Fibroblast of villous mesenchyme (primary cell): ENCODE measurements at regions not wholly inside any gene's neighbourhood (a gene's known extent, or its start where the extent isn't known, plus 50 kb on each side); places are given as distances from the start of the nearest gene placed in this dataset.

Experiments
- DNase-seq: peaks from one replicate; pipeline ENCODE4 v3.0.0-alpha.2; 2010; ENCODE audit warnings: low read depth
- H3K4me3 ChIP-seq: 2 replicates; pipeline ENCODE4 v1.5.1; 2011; ENCODE audit warnings: low read depth, mild to moderate bottlenecking, low read length
- TF ChIP-seq, protein P1 (sequence below): IDR thresholded peaks from 2 replicates; pipeline ENCODE4 v1.5.1; 2012; ENCODE audit warnings: low read depth, mild to moderate bottlenecking, low read length; ENCODE audit not compliant: insufficient read depth

DNA sequence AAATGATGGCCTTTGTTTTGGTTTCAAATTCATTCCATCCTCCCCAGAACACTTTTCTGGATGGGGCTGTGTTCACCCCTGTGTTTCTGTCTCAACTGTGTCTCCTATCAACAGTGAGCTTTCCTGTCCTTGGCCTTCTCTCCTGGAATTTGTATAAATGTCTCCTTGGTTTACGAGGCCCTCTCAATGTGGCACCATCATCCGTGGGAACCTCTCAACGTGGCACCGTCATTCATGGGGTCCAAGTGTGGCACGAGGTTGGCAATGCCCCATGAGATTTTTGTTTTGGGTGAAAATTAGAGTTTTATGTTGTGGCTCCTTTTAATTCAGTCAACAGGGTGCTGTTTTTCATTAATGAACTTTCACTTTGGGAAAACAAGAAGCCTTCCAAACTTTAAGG is 280.7 kb upstream of the SALL3 start:
- no peak overlapping the region for H3K4me3 ChIP-seq
- no peak for DNase-seq
- TF ChIP-seq, protein P1, sequence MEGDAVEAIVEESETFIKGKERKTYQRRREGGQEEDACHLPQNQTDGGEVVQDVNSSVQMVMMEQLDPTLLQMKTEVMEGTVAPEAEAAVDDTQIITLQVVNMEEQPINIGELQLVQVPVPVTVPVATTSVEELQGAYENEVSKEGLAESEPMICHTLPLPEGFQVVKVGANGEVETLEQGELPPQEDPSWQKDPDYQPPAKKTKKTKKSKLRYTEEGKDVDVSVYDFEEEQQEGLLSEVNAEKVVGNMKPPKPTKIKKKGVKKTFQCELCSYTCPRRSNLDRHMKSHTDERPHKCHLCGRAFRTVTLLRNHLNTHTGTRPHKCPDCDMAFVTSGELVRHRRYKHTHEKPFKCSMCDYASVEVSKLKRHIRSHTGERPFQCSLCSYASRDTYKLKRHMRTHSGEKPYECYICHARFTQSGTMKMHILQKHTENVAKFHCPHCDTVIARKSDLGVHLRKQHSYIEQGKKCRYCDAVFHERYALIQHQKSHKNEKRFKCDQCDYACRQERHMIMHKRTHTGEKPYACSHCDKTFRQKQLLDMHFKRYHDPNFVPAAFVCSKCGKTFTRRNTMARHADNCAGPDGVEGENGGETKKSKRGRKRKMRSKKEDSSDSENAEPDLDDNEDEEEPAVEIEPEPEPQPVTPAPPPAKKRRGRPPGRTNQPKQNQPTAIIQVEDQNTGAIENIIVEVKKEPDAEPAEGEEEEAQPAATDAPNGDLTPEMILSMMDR, result no peak

GRCh38 chr18:78699499-78699898 is 280.1 kb upstream of the SALL3 start:
- no peak overlapping the region for H3K4me3 ChIP-seq
- DNase-seq, result no peak
- TF ChIP-seq, protein P1, result no peak

GRCh38 chr18:78701771-78702396 is 277.7 kb upstream of the SALL3 start:
- TF ChIP-seq, protein P1, result no peak
- H3K4me3 ChIP-seq, result no peak overlapping the region
- DNase-seq, result no peak

DNA sequence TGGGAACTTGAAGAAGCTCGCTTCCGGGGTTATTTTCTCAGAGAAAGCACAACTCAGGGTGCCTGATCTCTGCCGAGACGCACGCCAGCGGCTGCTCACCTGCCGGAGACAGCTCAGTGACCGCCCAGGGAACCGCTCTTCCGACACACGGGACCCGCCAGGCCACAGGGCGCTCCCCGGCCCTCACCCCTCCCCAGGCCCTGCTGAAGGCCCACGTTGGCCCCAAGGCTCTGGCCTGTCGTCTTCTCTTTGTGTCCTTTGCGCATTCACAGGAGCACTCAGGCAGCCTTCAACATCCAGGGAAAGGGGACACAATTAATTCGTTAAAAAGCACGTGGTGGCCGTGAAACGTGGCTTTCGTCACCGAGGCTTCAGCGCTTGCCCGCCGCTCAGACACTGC is 276.3 kb upstream of the SALL3 start:
- TF ChIP-seq, protein P1, result no peak
- no peak for DNase-seq
- H3K4me3 ChIP-seq, result no peak overlapping the region

DNA sequence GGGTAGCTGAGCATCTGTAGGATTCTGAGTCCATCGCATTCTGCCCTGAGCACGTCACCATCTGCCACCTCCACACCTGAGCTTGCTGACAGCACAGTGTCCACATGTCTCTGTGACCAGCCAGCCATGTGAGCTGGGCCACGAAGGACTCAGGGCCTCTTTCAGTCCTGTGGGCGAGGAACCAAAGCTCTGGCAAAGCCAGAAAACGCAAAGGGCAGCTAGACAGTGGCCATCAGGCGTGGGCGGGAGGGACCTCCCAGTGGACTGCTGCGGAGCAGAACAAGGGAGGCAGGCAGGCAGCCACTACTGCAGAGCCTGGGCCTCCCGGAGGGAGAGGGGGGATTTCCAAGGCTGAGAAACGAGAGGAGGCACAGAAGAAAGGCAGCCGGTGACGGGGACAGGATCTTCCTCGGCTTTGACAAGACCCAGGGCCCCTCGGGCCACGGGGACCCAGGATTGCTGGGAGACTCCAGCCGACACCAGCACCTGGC is 274.6 kb upstream of the SALL3 start:
- TF ChIP-seq, protein P1, result no peak
- DNase-seq, result no peak
- no peak overlapping the region for H3K4me3 ChIP-seq

DNA sequence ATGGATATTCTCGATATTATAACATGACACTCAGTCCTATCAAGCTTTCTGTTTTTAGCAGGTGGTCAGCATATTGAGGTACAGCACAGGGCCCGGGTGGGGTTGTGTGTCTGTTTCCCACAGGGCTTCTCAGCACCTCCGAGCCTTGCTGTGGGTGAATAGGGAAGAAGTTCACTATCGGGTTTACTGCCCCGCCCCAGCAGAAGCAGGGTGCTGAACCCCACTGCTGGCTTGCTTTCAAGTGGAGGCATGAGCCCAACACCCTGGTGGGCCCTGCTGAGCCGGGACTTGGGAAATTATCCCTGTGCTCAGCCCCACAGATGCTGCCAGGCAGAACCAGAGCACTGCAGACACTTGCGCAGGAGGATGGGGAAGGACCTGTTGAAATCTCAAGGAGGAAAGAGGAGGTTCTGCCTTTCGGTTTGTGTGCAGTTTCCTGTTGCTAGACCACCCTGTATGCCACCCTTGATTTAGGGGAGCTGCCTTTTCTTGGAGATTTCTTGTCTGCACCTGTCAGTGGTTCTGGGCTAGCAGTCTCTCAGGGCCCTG is 270.3 kb upstream of the SALL3 start:
- no peak for DNase-seq
- no peak overlapping the region for H3K4me3 ChIP-seq
- TF ChIP-seq, protein P1, result no peak

- no peak for DNase-seq
- H3K4me3 ChIP-seq, result no peak overlapping the region
- TF ChIP-seq, protein P1, result no peak
Observed at GRCh38 chr18:78711316-78711715, 268.3 kb upstream of the SALL3 start.
